ENCODE measurements at regions not wholly inside any gene's neighbourhood (a gene's known extent, or its start where the extent isn't known, plus 50 kb on each side); places are given as distances from the start of the nearest gene placed in this dataset.
A peak's percentile ranks its signal among the peaks of the same experiment; 100 is the strongest.

DNA sequence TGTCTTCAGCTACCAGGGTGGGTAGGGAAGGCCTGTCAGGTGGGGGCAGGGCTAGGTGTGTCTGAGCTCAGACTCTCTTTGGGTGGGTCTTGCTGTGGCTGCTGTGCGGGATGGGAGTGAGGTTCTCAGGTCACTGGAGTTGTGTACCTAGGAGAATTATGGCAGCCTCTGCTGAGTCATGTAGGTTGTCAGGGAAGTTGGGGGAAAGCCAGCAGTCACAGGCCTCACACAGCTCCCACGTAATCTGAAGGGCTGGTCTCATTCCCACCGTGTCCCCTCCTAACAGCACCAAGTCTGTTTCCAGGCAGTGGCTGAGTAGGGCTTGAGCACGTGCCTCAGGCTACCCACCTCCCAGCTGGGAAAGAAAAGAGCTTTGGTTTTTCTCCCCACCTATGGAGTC is 67.0 kb downstream of the CHCHD4 start:
- peak; percentile 5 for DNase-seq
- no peaks in the 10 kb centered on the region for H3K36me3 Mint-ChIP-seq (ENCODE audit: insufficient read depth, unreplicated experiment)
- no peaks in the 10 kb centered on the region for H3K27me3 Mint-ChIP-seq (ENCODE audit: unreplicated experiment)
- intact Hi-C loops (cut with micrococcal nuclease; ENCODE audit: unreplicated experiment): no loop called here
- TF ChIP-seq, protein P1, sequence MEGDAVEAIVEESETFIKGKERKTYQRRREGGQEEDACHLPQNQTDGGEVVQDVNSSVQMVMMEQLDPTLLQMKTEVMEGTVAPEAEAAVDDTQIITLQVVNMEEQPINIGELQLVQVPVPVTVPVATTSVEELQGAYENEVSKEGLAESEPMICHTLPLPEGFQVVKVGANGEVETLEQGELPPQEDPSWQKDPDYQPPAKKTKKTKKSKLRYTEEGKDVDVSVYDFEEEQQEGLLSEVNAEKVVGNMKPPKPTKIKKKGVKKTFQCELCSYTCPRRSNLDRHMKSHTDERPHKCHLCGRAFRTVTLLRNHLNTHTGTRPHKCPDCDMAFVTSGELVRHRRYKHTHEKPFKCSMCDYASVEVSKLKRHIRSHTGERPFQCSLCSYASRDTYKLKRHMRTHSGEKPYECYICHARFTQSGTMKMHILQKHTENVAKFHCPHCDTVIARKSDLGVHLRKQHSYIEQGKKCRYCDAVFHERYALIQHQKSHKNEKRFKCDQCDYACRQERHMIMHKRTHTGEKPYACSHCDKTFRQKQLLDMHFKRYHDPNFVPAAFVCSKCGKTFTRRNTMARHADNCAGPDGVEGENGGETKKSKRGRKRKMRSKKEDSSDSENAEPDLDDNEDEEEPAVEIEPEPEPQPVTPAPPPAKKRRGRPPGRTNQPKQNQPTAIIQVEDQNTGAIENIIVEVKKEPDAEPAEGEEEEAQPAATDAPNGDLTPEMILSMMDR (IDR thresholded peaks at IDR 0.05; ENCODE audit: unreplicated experiment): no peak
- CTCF ChIA-PET: interaction anchor here (0.8 kb wide), 1 partner anchor 19 kb away, joined by 8 read pairs; no protein-coding TSS in a partner anchor
- H3K4me1 Mint-ChIP-seq (ENCODE audit: low read depth, unreplicated experiment): no peaks in the 10 kb centered on the region
- peak overlapping the region; percentile 58 for H3K27ac Mint-ChIP-seq (ENCODE audit: unreplicated experiment)
- H3K9me3 Mint-ChIP-seq (ENCODE audit: low read depth, unreplicated experiment): no peaks in the 10 kb centered on the region
- no peak overlapping the region for H3K4me3 Mint-ChIP-seq (ENCODE audit: low read depth, unreplicated experiment)
- BruUV-seq (replicated peaks): no TSS peak

DNA sequence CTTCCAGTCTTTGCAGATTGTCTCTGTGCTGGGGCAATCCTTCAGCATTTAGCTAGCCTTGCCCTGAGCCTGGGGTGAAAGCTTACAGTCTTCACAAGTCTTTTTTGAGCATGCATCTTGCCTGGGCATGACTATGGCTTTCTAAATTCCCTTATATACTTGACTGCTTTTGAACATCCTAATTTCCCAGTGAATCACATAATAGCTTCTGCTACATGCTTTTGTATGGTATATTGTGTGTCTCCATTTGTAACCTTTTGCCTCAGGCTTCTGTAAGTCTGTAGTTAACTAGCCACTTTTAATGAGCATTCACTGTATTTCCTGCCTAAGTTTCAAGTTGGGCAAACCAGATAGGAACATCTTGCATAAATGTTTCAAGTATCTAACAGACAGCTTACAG is 76.8 kb downstream of the CHCHD4 start:
- TF ChIP-seq, protein P1 (IDR thresholded peaks at IDR 0.05; ENCODE audit: unreplicated experiment): no peak
- no peaks in the 10 kb centered on the region for H3K36me3 Mint-ChIP-seq (ENCODE audit: insufficient read depth, unreplicated experiment)
- no TSS peak for BruUV-seq (replicated peaks)
- DNase-seq: no peak
- H3K4me3 Mint-ChIP-seq (ENCODE audit: low read depth, unreplicated experiment): no peak overlapping the region
- intact Hi-C loops (cut with micrococcal nuclease; ENCODE audit: unreplicated experiment): no loop called here
- no peak overlapping the region for H3K27ac Mint-ChIP-seq (ENCODE audit: unreplicated experiment)
- no peaks in the 10 kb centered on the region for H3K27me3 Mint-ChIP-seq (ENCODE audit: unreplicated experiment)
- no peaks in the 10 kb centered on the region for H3K4me1 Mint-ChIP-seq (ENCODE audit: low read depth, unreplicated experiment)
- CTCF ChIA-PET: interaction anchor here (0.7 kb wide), 1 partner anchor 388 kb away, joined by 3 read pairs; no protein-coding TSS in a partner anchor
- H3K9me3 Mint-ChIP-seq (ENCODE audit: low read depth, unreplicated experiment): no peaks in the 10 kb centered on the region

DNA sequence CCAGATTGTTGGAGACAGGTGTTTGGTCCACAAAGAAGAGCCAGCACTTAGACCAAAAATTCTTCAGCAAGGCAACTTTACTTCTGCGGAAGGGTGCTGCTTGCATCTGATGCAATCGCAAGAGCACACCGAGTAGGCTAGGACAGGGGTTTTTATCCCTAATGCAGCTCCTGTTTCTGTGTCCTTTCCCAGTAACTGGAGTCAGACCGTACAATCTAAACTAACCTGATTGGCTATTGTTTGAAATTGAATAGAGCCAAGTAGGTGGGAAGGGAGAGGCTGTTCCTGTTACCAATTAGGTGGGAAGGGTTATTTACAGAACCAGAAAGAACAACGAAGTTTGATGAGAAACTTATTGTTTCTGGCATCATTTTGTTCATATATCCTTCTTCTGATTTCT is 77.6 kb downstream of the CHCHD4 start:
- no peaks in the 10 kb centered on the region for H3K4me1 Mint-ChIP-seq (ENCODE audit: low read depth, unreplicated experiment)
- H3K9me3 Mint-ChIP-seq (ENCODE audit: low read depth, unreplicated experiment): no peaks in the 10 kb centered on the region
- H3K27ac Mint-ChIP-seq (ENCODE audit: unreplicated experiment): no peak overlapping the region
- no peaks in the 10 kb centered on the region for H3K27me3 Mint-ChIP-seq (ENCODE audit: unreplicated experiment)
- no TSS peak for BruUV-seq (replicated peaks)
- intact Hi-C loops (cut with micrococcal nuclease; ENCODE audit: unreplicated experiment): no loop called here
- TF ChIP-seq, protein P1 (IDR thresholded peaks at IDR 0.05; ENCODE audit: unreplicated experiment): no peak
- CTCF ChIA-PET: no interaction called here
- DNase-seq: no peak
- H3K36me3 Mint-ChIP-seq (ENCODE audit: insufficient read depth, unreplicated experiment): no peaks in the 10 kb centered on the region
- H3K4me3 Mint-ChIP-seq (ENCODE audit: low read depth, unreplicated experiment): no peak overlapping the region

DNA sequence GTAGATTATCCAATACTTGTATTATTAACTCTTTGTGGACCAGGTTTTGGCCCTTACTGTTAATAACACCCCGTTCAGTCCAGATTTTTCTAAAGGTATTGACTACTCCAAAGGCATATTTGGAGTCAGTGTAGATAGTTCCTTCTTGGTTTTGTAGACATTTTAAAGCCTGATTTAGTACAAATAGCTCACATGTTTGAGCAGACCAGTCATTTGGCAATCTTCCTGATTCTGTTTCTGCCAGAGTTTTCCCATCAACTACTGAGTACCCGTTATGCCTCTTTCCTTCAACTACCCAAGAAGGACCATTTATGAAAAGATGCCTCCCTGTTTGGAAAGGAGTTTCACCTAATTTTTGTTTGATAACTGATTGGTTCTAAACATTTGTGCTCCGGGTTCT is 82.0 kb downstream of the CHCHD4 start:
- H3K36me3 Mint-ChIP-seq (ENCODE audit: insufficient read depth, unreplicated experiment): no peaks in the 10 kb centered on the region
- intact Hi-C loops (cut with micrococcal nuclease; ENCODE audit: unreplicated experiment): no loop called here
- no peak overlapping the region for H3K27ac Mint-ChIP-seq (ENCODE audit: unreplicated experiment)
- no peaks in the 10 kb centered on the region for H3K27me3 Mint-ChIP-seq (ENCODE audit: unreplicated experiment)
- no peak overlapping the region for H3K4me3 Mint-ChIP-seq (ENCODE audit: low read depth, unreplicated experiment)
- DNase-seq: no peak
- H3K4me1 Mint-ChIP-seq (ENCODE audit: low read depth, unreplicated experiment): no peaks in the 10 kb centered on the region
- BruUV-seq (replicated peaks): no TSS peak
- TF ChIP-seq, protein P1 (IDR thresholded peaks at IDR 0.05; ENCODE audit: unreplicated experiment): no peak
- CTCF ChIA-PET: no interaction called here
- H3K9me3 Mint-ChIP-seq (ENCODE audit: low read depth, unreplicated experiment): no peaks in the 10 kb centered on the region
